ENCODE measurements at regions not wholly inside any gene's neighbourhood (a gene's known extent, or its start where the extent isn't known, plus 50 kb on each side); places are given as distances from the start of the nearest gene placed in this dataset.

DNA sequence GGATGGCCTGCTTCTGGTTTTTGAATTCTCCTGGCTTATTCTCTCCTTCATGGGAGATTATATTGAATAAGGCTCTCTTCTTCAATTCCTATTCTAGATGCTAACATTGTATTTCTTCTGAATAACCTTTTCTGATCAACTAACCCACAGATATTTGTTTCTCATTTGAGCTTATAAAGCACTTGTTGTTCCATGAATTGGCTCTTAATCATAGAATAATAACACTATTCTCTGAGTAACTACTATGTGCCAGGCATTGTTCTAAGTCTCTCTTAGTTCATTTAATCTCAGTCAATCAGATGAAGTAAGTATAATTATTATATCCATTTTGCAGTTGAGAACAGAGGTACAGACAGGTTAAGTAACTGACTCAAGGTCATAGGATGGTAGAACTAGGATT is 136.3 kb upstream of the MLIP start:
- no peak for TF ChIP-seq CTCF (IDR thresholded peaks at IDR 0.05; ENCODE audit: insufficient read depth, missing control alignments)

GRCh38 chr6:53975941-53976615 is 135.2 kb upstream of the MLIP start:
- FAIRE-seq (no peak), DNase-seq (ENCODE audit: insufficient read length, low spot score) (no peak)
- no peak for TF ChIP-seq CTCF (IDR thresholded peaks at IDR 0.05; ENCODE audit: insufficient read depth, missing control alignments)

More for the DNA sequence above, 136.3 kb upstream of the MLIP start:
- FAIRE-seq, result no peak
- no peak for DNase-seq (ENCODE audit: insufficient read length, low spot score)

- FAIRE-seq (no peak), DNase-seq (ENCODE audit: insufficient read length, low spot score) (no peak)
- no peak for TF ChIP-seq CTCF (IDR thresholded peaks at IDR 0.05; ENCODE audit: insufficient read depth, missing control alignments)
Measured at GRCh38 chr6:53977551-53977950, 133.7 kb upstream of the MLIP start.

- FAIRE-seq, result peak; percentile 64
- DNase-seq (ENCODE audit: insufficient read length, low spot score), result no peak
- peak; percentile 93 for TF ChIP-seq CTCF (IDR thresholded peaks at IDR 0.05; ENCODE audit: insufficient read depth, missing control alignments)
Measured at GRCh38 chr6:53979468-53980067, 131.7 kb upstream of the MLIP start.

GRCh38 chr6:53982366-53983050 is 128.7 kb upstream of the MLIP start:
- TF ChIP-seq CTCF (IDR thresholded peaks at IDR 0.05; ENCODE audit: insufficient read depth, missing control alignments), result no peak
- FAIRE-seq (no peak), DNase-seq (ENCODE audit: insufficient read length, low spot score) (no peak)

DNA sequence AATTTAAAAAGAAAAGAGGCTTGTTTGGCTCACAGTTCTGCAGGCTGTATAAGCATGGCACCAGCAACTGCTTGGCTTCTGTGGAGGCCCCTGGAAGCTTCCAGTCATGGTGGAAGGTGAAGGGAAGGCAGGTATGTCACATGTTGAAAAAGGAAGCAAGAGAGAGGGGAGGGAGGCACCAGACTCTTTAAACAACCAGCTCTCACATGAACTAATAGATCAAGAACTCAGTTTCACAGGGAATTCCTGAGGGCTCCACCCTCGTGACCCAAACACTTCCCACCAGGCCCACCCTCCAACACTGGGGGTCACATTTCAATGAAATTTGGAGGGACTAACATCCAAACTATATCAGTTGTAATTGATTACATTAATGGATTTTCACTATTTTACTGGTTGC is 127.9 kb upstream of the MLIP start:
- TF ChIP-seq CTCF (IDR thresholded peaks at IDR 0.05; ENCODE audit: insufficient read depth, missing control alignments), result no peak
- no peak for DNase-seq (ENCODE audit: insufficient read length, low spot score)
- FAIRE-seq, result no peak

DNA sequence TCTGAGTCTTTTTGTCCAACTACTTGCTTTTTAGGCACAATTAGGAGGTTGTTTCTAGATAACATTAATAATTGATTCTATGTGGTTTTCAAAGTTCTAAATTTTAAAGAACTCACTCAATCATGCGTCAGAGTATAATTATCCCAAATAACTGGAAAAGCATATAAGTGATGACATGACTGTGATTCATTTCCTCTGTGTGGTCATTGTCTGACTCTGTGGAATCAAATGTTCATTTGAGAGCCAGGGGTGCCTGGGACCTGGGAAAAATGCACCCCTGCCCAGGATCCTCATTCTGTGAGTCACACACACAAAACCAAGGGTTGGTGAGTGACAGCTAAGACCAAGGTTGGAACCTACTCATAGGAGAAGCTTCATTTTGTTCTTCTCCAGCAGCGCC is 127.1 kb upstream of the MLIP start:
- DNase-seq (ENCODE audit: insufficient read length, low spot score) (no peak), FAIRE-seq (no peak)
- TF ChIP-seq CTCF (IDR thresholded peaks at IDR 0.05; ENCODE audit: insufficient read depth, missing control alignments), result no peak
